ENCODE measurements at regions not wholly inside any gene's neighbourhood (a gene's known extent, or its start where the extent isn't known, plus 50 kb on each side); places are given as distances from the start of the nearest gene placed in this dataset.

DNA sequence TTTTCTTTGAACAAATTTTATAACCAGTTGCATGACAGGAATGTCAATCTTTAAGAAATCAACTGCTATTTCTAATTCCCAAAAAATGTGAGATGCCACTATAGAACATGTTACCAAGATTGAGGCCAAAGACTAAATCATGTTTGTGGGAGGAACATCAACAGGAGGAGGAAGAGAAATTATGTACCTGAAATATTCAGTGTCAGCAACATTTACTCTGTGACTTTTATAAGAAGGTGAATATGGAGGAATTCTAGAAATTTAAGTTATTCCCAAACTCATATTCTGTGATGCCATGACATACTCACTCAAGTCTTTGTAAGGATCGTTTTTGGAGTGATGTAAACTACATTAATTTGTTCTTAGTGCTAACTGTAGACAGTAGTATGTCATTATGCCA is 408.4 kb downstream of the SH2D4B start:
- ATAC-seq = no peak
- Histone ChIP-seq H3K27me3 (ENCODE audit: control insufficient read depth in 1 of 2, insufficient read depth in 2 of 2, low read length in 2 of 2) (no peaks in the 10 kb centered on the region), H3K4me2 (ENCODE audit: low read depth, low read length) (no peak overlapping the region), H3K9ac (ENCODE audit: insufficient read depth, low read depth, low read length) (no peak overlapping the region), H4K20me1 (ENCODE audit: insufficient read depth, low read length) (no peaks in the 10 kb centered on the region), H2AFZ (ENCODE audit: low read length) (no peak overlapping the region), H3K4me1 (ENCODE audit: insufficient read depth, low read length) (no peaks in the 10 kb centered on the region), H3K79me2 (ENCODE audit: insufficient read depth, low read length) (no peaks in the 10 kb centered on the region), H3K4me3 (replicated peaks in 1 of 3; ENCODE audit: insufficient read depth in 1 of 3, low read depth in 2 of 3, low read length in 3 of 3) (no peak overlapping the region), H3K9me3 (ENCODE audit: low read length) (no peaks in the 10 kb centered on the region), H3K36me3 (replicated peaks in 1 of 2; ENCODE audit: control insufficient read depth in 1 of 2, insufficient read depth in 2 of 2, low read length in 2 of 2) (no peaks in the 10 kb centered on the region), H3K27ac (ENCODE audit: extremely low read length, insufficient read depth, low read length) (no peak overlapping the region)
- no TSS peak for BruUV-seq (replicated peaks)
- no peak for DNase-seq (ENCODE audit: low spot score)
- FAIRE-seq = no peak
- intact Hi-C loops (cut with micrococcal nuclease; ENCODE audit: unreplicated experiment) = no loop called here
- ChIA-PET CTCF (ENCODE audit: low intra/inter-chr PET ratio, low total read pairs) (no interaction called here), POLR2A (no interaction called here)
- in situ Hi-C loops (cut with HindIII; ENCODE audit: extremely low pct_ligation_motif_present, low pct_unique_long_range_greater_than_20kb) = no loop called here
- 4% methylated on average over 1 of the region's 1 CpG for WGBS (ENCODE audit: low lambda C conversion rate)
- TF ChIP-seq, protein P1, sequence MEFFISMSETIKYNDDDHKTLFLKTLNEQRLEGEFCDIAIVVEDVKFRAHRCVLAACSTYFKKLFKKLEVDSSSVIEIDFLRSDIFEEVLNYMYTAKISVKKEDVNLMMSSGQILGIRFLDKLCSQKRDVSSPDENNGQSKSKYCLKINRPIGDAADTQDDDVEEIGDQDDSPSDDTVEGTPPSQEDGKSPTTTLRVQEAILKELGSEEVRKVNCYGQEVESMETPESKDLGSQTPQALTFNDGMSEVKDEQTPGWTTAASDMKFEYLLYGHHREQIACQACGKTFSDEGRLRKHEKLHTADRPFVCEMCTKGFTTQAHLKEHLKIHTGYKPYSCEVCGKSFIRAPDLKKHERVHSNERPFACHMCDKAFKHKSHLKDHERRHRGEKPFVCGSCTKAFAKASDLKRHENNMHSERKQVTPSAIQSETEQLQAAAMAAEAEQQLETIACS (CRISPR knock-in tag; IDR thresholded peaks at IDR 0.05) = no peak
- TF ChIP-seq MAFK (conservative IDR thresholded peaks at IDR 0.05 in 1 of 2, IDR thresholded peaks at IDR 0.05 in 1 of 2; ENCODE audit: low read length in 2 of 2) = peak in 1 of 2 experiments; percentile 60; a peak in 2 of 4 replicates

DNA sequence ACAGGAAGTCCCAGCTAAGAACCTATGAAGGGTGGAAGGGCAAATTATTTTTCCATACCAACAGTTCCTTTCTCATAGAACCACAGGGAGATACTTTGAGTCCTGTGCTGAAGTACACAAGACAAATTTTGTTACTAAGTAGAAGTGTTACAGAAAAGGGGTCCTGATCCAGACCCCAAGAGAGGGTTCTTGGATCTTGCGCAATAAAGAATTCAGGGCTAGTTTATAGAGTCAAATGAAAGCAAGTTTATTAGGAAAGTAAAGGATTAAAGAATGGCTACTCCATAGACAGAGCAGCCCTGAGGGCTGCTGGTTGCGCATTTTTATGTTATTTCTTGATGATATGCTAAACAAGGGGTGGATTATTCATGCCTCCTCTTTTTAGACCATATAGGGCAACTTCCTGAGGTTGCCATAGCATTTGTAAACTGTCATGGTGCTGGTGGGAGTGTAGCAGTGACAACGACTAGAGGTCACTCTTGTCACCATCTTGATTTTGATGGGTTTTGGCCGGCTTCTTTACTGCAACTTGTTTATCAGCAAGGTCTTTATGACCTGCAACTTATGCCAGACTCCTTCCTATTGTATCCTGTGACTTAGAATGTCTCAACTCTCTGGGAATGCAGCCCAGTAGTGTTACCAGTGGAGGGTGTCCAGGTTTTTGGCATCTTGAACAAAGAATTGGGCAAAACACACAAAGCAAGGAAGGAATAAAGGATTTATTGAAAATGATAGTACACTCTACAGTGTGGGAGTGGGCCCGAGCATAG is 409.4 kb downstream of the SH2D4B start:
- H3K27ac ChIP-seq (ENCODE audit: extremely low read length, insufficient read depth, low read length) = no peak overlapping the region
- H2AFZ ChIP-seq (ENCODE audit: low read length) = no peak overlapping the region
- H3K9ac ChIP-seq (ENCODE audit: insufficient read depth, low read depth, low read length) = no peak overlapping the region
- in situ Hi-C loops (cut with HindIII; ENCODE audit: extremely low pct_ligation_motif_present, low pct_unique_long_range_greater_than_20kb) (no loop called here), intact Hi-C loops (cut with micrococcal nuclease; ENCODE audit: unreplicated experiment) (no loop called here)
- TF ChIP-seq REXO4 (CRISPR knock-in tag; IDR thresholded peaks at IDR 0.05; ENCODE audit: borderline replicate concordance) = no peak
- TF ChIP-seq CEBPB (IDR thresholded peaks at IDR 0.05; ENCODE audit: borderline replicate concordance, low read depth, low read length) = peak; percentile 69; the same call in 1 of the 2 replicates
- FAIRE-seq (no peak), ATAC-seq (no peak), DNase-seq (ENCODE audit: low spot score) (no peak)
- no peaks in the 10 kb centered on the region for H3K9me3 ChIP-seq (ENCODE audit: low read length)
- 19% methylated on average over 5 of the region's 5 CpGs for WGBS (ENCODE audit: low lambda C conversion rate)
- no peaks in the 10 kb centered on the region for H3K4me1 ChIP-seq (ENCODE audit: insufficient read depth, low read length)
- no peaks in the 10 kb centered on the region for H3K36me3 ChIP-seq (replicated peaks in 1 of 2; ENCODE audit: control insufficient read depth in 1 of 2, insufficient read depth in 2 of 2, low read length in 2 of 2)
- H3K4me3 ChIP-seq (replicated peaks in 1 of 3; ENCODE audit: insufficient read depth in 1 of 3, low read depth in 2 of 3, low read length in 3 of 3) = no peak overlapping the region
- H3K4me2 ChIP-seq (ENCODE audit: low read depth, low read length) = no peak overlapping the region
- CTCF ChIA-PET (ENCODE audit: low intra/inter-chr PET ratio, low total read pairs) = no interaction called here
- BruUV-seq (replicated peaks) = no TSS peak
- no peaks in the 10 kb centered on the region for H4K20me1 ChIP-seq (ENCODE audit: insufficient read depth, low read length)
- no peaks in the 10 kb centered on the region for H3K79me2 ChIP-seq (ENCODE audit: insufficient read depth, low read length)
- POLR2A ChIA-PET = no interaction called here
- H3K27me3 ChIP-seq (ENCODE audit: control insufficient read depth in 1 of 2, insufficient read depth in 2 of 2, low read length in 2 of 2) = no peaks in the 10 kb centered on the region

All from HepG2 (cell line).